Trophoblast cell (in vitro differentiated cells and primary cell): ENCODE measurements at regions not wholly inside any gene's neighbourhood (a gene's known extent, or its start where the extent isn't known, plus 50 kb on each side); places are given as distances from the start of the nearest gene placed in this dataset.
"Not testable (repeated sequence)": the region's sequence is repeated elsewhere in the genome, so short reads cannot be mapped to it uniquely, and the experiment has no call there.

ENCODE experiments used
- DNase-seq, 2 donors: peaks; one replicate each; pipeline ENCODE4 v3.0.0-alpha.2; 2016
- H2AFZ ChIP-seq: 2 replicates; pipeline ENCODE4 v1.6.1; 2013; ENCODE audit warnings: low read length, moderate library complexity, mild to moderate bottlenecking; ENCODE audit not compliant: insufficient read depth, poor library complexity
- H2AK5ac ChIP-seq: 2 replicates; pipeline ENCODE4 v1.6.1; 2013; ENCODE audit warnings: mild to moderate bottlenecking, low read length
- H2BK120ac ChIP-seq: 2 replicates; pipeline ENCODE4 v1.6.1; 2013; ENCODE audit warnings: low read length, mild to moderate bottlenecking, moderate library complexity; ENCODE audit not compliant: insufficient read depth, poor library complexity
- H2BK12ac ChIP-seq: 2 replicates; pipeline ENCODE4 v1.6.1; 2013; ENCODE audit warnings: mild to moderate bottlenecking, low read length, moderate library complexity
- H2BK5ac ChIP-seq: 2 replicates; pipeline ENCODE4 v1.6.1; 2013; ENCODE audit warnings: low read length, low read depth, moderate library complexity, mild to moderate bottlenecking; ENCODE audit not compliant: poor library complexity
- H3K14ac ChIP-seq: 2 replicates; pipeline ENCODE4 v1.6.1; 2013; ENCODE audit warnings: mild to moderate bottlenecking, low read length
- H3K18ac ChIP-seq: 2 replicates; pipeline ENCODE4 v1.6.1; 2013; ENCODE audit warnings: mild to moderate bottlenecking, low read length
- H3K23ac ChIP-seq: 2 replicates; pipeline ENCODE4 v1.6.1; 2013; ENCODE audit warnings: low read length
- H3K27ac ChIP-seq: 2 replicates; pipeline ENCODE4 v1.5.1; 2013; ENCODE audit warnings: low read depth, mild to moderate bottlenecking, inconsistent platforms, low read length, moderate library complexity
- H3K27me3 ChIP-seq: 2 replicates; pipeline ENCODE4 v1.6.1; 2013; ENCODE audit warnings: inconsistent platforms, mild to moderate bottlenecking, low read length, moderate library complexity; ENCODE audit not compliant: insufficient read depth
- H3K36me3 ChIP-seq, 2 experiments: 1 replicate in 1 of 2; 2 replicates in 1 of 2; pipeline ENCODE4 v1.6.1; 2013; ENCODE audit warnings: low read length in 2 of 2, mild to moderate bottlenecking in 2 of 2, moderate library complexity in 1 of 2; ENCODE audit not compliant: insufficient read depth in 2 of 2, control insufficient read depth in 1 of 2
- H3K4ac ChIP-seq: 2 replicates; pipeline ENCODE4 v1.6.1; 2013; ENCODE audit warnings: low read depth, mild to moderate bottlenecking, low read length, moderate library complexity
- H3K4me1 ChIP-seq, 2 experiments: 1 replicate in 1 of 2; 2 replicates in 1 of 2; pipeline ENCODE4 v1.6.1; 2013; ENCODE audit warnings: low read length in 2 of 2, mild to moderate bottlenecking in 2 of 2, moderate library complexity in 1 of 2; ENCODE audit not compliant: insufficient read depth in 2 of 2, control insufficient read depth in 1 of 2
- H3K4me2 ChIP-seq: 2 replicates; pipeline ENCODE4 v1.6.1; 2013; ENCODE audit warnings: inconsistent platforms, mild to moderate bottlenecking, low read length, moderate library complexity
- H3K4me3 ChIP-seq: 2 replicates; pipeline ENCODE4 v1.5.1; 2013; ENCODE audit warnings: mild to moderate bottlenecking, low read depth, low read length, inconsistent platforms
- H3K79me1 ChIP-seq: one replicate; pipeline ENCODE4 v1.6.1; 2013; ENCODE audit warnings: low read length
- H3K79me2 ChIP-seq: 2 replicates; pipeline ENCODE4 v1.6.1; 2013; ENCODE audit warnings: low read length, mild to moderate bottlenecking; ENCODE audit not compliant: control insufficient read depth, insufficient read depth, poor library complexity
- H3K9ac ChIP-seq: 2 replicates; pipeline ENCODE4 v1.6.1; 2013; ENCODE audit warnings: mild to moderate bottlenecking, low read length
- H3K9me3 ChIP-seq: 2 replicates; pipeline ENCODE4 v1.6.1; 2013; ENCODE audit warnings: low read depth, mild to moderate bottlenecking, control low read depth, inconsistent platforms, low read length; ENCODE audit not compliant: insufficient read depth
- H4K12ac ChIP-seq: 2 replicates; pipeline ENCODE4 v1.6.1; 2013; ENCODE audit warnings: low read depth, mild to moderate bottlenecking, low read length, moderate library complexity
- H4K8ac ChIP-seq: 2 replicates; pipeline ENCODE4 v1.6.1; 2013; ENCODE audit warnings: low read depth, mild to moderate bottlenecking, low read length, moderate library complexity
- H4K91ac ChIP-seq: one replicate; pipeline ENCODE4 v1.6.1; 2013; ENCODE audit warnings: low read depth, mild to moderate bottlenecking, low read length, moderate library complexity
- WGBS: extraction: QIAGEN DNeasy Blood & Tissue Kit; methylation state at CpG from one replicate; pipeline ENCODE4 v1.1.7; 2013; ENCODE audit warnings: missing lambda C conversion rate; ENCODE audit not compliant: insufficient read length, insufficient coverage; ENCODE audit errors: extremely low coverage; 5-methylcytosine and 5-hydroxymethylcytosine counted together

DNA sequence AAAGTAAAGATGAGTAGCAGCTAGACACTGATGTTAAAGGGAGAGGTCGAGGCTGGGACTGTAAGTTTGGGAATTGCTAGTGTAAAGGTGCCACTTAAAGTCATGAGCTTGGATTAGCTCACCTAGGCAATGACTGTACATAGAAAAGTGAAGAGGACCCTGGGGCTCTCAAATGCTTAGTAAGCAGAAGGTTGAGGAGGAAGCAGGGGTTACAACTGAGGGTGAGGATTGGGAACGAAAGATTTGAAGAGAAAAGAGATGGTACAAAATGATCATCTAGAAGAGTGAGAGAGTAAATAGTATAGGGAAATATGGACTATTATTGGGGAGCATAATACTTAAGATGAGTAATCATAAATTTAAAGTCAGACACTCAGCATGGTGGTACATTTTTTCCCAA is 63.1 kb upstream of the TNFSF4 start:
- Histone ChIP-seq H2AFZ (no peak overlapping the region), H2BK12ac (no peak overlapping the region), H3K27me3 (no peaks in the 10 kb centered on the region), H3K18ac (no peak overlapping the region), H3K4me2 (no peak overlapping the region), H3K4ac (no peak overlapping the region), H4K91ac (no peak overlapping the region), H3K79me1 (peaks cover 4% of the 10 kb centered on the region), H4K12ac (no peak overlapping the region), H4K8ac (no peak overlapping the region), H3K36me3 (no peaks in the 10 kb centered on the region), H3K4me3 (no peak overlapping the region), H2BK5ac (no peak overlapping the region), H3K14ac (no peak overlapping the region), H3K79me2 (no peaks in the 10 kb centered on the region), H2AK5ac (no peak overlapping the region), H3K9ac (no peak overlapping the region), H2BK120ac (no peak overlapping the region), H3K4me1 (peaks cover 0 to 10% of the 10 kb centered on the region in 2 experiments), H3K23ac (no peak overlapping the region), H3K27ac (no peak overlapping the region), H3K9me3 (no peaks in the 10 kb centered on the region)
- no CpG with 5 or more reads among the region's 2 CpGs for WGBS
- no peak for DNase-seq

DNA sequence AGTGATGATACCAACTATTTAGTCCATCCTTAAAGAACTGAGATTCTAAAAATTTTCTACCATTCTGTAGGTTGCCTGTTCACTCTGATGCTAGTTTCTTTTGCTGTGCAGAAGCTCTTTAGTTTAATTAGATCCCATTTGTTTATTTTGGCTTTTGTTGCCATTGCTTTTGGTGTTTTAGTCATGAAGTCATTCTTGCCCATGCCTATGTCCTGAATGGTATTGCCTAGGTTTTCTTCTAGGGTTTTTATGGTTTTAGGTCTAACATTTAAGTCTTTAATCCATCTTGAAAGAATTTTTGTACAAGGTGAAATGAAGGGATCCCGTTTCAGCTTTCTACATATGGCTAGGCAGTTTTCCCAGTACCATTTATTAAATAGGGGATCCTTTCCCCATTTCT is 63.9 kb upstream of the TNFSF4 start:
- H2AK5ac ChIP-seq, H3K79me1 ChIP-seq, H3K9me3 ChIP-seq, H2BK12ac ChIP-seq, H3K18ac ChIP-seq, H3K4me1 ChIP-seq, H3K4me2 ChIP-seq, H3K4ac ChIP-seq, H3K4me3 ChIP-seq, H3K14ac ChIP-seq, H2BK5ac ChIP-seq, H4K8ac ChIP-seq, H2BK120ac ChIP-seq, H4K12ac ChIP-seq, H3K23ac ChIP-seq, H2AFZ ChIP-seq, H3K9ac ChIP-seq, H4K91ac ChIP-seq, H3K27ac ChIP-seq, H3K27me3 ChIP-seq, H3K79me2 ChIP-seq, DNase-seq, H3K36me3 ChIP-seq: not testable (repeated sequence)
- no CpG with 5 or more reads among the region's 1 CpG for WGBS

DNA sequence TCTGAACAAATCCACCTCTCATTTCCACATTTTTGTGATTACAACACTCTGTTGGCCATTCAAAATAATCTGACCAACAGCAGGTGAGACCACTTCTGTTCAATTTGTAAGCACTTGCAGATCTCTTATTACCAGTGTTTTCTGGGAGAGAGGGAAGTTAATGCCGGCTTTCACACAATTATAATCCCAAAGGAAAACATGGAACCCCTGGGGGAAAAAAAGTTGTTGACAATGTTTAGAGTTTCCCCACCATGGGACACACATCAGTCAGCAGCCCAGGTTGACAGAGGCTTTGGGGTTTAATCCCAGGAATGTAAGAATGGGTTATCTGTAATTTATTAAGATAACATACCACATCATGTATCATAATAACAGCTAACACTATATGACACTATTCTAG is 68.4 kb upstream of the TNFSF4 start:
- H3K79me1 ChIP-seq, result no peaks in the 10 kb centered on the region
- H3K4ac ChIP-seq, result no peak overlapping the region
- H2BK12ac ChIP-seq, result no peak overlapping the region
- H3K27ac ChIP-seq, result no peak overlapping the region
- H3K9ac ChIP-seq, result no peak overlapping the region
- H3K4me2 ChIP-seq, result no peak overlapping the region
- no peak overlapping the region for H2BK5ac ChIP-seq
- H3K4me3 ChIP-seq, result no peak overlapping the region
- H3K4me1 ChIP-seq, result peaks cover 0 to 2% of the 10 kb centered on the region in 2 experiments
- H2AFZ ChIP-seq, result no peak overlapping the region
- H3K18ac ChIP-seq, result no peak overlapping the region
- H4K91ac ChIP-seq, result no peak overlapping the region
- WGBS, result no CpG with 5 or more reads among the region's 1 CpG
- H2BK120ac ChIP-seq, result no peak overlapping the region
- H2AK5ac ChIP-seq, result no peak overlapping the region
- no peak overlapping the region for H3K23ac ChIP-seq
- H3K27me3 ChIP-seq, result no peaks in the 10 kb centered on the region
- no peaks in the 10 kb centered on the region for H3K36me3 ChIP-seq
- H3K79me2 ChIP-seq, result no peaks in the 10 kb centered on the region
- H4K12ac ChIP-seq, result no peak overlapping the region
- H4K8ac ChIP-seq, result no peak overlapping the region
- no peak for DNase-seq
- no peaks in the 10 kb centered on the region for H3K9me3 ChIP-seq
- no peak overlapping the region for H3K14ac ChIP-seq

DNA sequence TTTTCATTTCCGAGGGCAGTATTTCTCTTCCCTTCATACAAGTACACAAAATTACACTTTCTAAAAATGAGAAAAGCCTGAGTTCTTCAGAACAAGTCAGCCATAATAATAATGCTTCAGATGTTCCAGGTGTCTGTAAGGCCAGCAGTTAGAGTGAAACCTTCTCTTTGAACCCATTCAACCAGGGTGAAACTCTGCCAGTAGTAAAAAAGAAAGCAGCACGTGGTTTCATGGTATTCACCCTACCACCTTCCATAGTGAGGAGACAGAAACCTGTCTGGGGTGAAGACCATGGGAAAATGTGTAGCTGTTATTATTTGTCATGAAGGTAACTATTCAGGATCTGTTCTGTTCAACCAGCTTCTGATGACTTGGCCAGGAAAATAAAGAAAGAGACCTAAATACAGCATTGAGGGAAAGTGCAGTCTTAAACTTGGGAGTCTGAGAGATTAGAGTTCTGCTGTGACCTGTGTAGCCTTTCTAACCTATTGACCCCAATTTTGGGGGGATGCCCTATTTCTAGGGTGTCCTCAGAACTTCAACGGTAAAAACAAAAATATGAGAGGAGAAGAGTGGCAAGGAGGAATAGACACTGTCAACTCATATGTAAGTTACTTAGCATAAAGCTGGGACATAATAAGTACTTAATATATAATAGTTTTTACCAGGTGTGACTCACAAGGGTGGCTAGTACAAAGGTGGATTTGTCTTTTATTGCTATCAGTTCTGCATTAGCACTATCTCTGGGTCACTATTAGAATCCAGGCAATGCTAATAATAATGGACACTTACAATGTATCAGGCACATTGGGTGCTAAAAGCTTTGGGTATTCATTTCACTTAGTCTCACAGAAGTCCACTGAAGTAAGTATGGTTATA is 70.0 kb upstream of the TNFSF4 start:
- WGBS, result no CpG with 5 or more reads among the region's 3 CpGs
- H2BK5ac ChIP-seq, result no peak overlapping the region
- H4K8ac ChIP-seq, result no peak overlapping the region
- no peaks in the 10 kb centered on the region for H3K79me1 ChIP-seq
- H3K4me2 ChIP-seq, result no peak overlapping the region
- H3K4me1 ChIP-seq, result peaks cover 0 to 2% of the 10 kb centered on the region in 2 experiments
- H3K4me3 ChIP-seq, result no peak overlapping the region
- no peaks in the 10 kb centered on the region for H3K79me2 ChIP-seq
- H2AFZ ChIP-seq, result no peak overlapping the region
- no peak overlapping the region for H3K18ac ChIP-seq
- H3K4ac ChIP-seq, result no peak overlapping the region
- no peak overlapping the region for H4K91ac ChIP-seq
- H3K9me3 ChIP-seq, result no peaks in the 10 kb centered on the region
- no peaks in the 10 kb centered on the region for H3K36me3 ChIP-seq
- DNase-seq, result no peak
- H4K12ac ChIP-seq, result no peak overlapping the region
- no peak overlapping the region for H3K14ac ChIP-seq
- H2BK12ac ChIP-seq, result no peak overlapping the region
- no peak overlapping the region for H3K27ac ChIP-seq
- no peak overlapping the region for H2AK5ac ChIP-seq
- no peaks in the 10 kb centered on the region for H3K27me3 ChIP-seq
- H2BK120ac ChIP-seq, result no peak overlapping the region
- H3K23ac ChIP-seq, result no peak overlapping the region
- H3K9ac ChIP-seq, result no peak overlapping the region
